HFF-Myc (cell line): ENCODE measurements at regions not wholly inside any gene's neighbourhood (a gene's known extent, or its start where the extent isn't known, plus 50 kb on each side); places are given as distances from the start of the nearest gene placed in this dataset.
"Not testable (repeated sequence)": the region's sequence is repeated elsewhere in the genome, so short reads cannot be mapped to it uniquely, and the experiment has no call there.

Experiments used
- DNase-seq: peaks from one replicate; pipeline ENCODE4 v3.0.0-alpha.2; 2011; ENCODE audit warnings: low read depth; ENCODE audit errors: extremely low read depth
- H3K4me3 ChIP-seq: replicated peaks from 2 replicates; pipeline ENCODE4 v1.5.1; 2011; ENCODE audit warnings: low read depth, mild to moderate bottlenecking, control low read depth, low read length
- TF ChIP-seq, protein P1 (sequence below): IDR thresholded peaks from 2 replicates; pipeline ENCODE4 v1.5.1; 2012; ENCODE audit warnings: mild to moderate bottlenecking, low read depth, low read length, control low read depth; ENCODE audit errors: missing control alignments

- DNase-seq, H3K4me3 ChIP-seq: not testable (repeated sequence)
Measured at GRCh38 chr17:20633268-20634059, 53.9 kb downstream of the CDRT15L2 start.

DNA sequence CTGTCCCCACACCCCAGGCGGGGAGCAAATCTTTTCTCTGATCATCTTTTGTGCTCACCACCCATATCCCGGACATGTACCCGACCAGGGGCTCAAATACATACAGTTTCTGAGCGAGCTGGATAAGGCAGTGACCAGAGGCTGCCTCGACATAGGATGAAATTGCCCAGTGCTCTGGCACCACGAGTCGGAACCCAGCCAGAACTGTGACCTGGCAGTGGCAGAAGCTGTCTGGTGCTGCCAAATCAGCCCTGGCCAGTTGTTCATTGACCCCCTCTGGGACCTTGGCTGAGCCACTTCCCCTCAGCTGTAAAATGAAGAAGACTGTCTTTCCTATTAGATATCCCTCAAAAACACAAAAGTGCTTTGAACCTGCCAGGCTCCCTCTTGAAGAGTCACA lies 60.6 kb downstream of the CDRT15L2 start:
- H3K4me3 ChIP-seq, DNase-seq: not testable (repeated sequence)

GRCh38 chr17:20646661-20647272 lies 67.2 kb downstream of the CDRT15L2 start:
- TF ChIP-seq, protein P1, sequence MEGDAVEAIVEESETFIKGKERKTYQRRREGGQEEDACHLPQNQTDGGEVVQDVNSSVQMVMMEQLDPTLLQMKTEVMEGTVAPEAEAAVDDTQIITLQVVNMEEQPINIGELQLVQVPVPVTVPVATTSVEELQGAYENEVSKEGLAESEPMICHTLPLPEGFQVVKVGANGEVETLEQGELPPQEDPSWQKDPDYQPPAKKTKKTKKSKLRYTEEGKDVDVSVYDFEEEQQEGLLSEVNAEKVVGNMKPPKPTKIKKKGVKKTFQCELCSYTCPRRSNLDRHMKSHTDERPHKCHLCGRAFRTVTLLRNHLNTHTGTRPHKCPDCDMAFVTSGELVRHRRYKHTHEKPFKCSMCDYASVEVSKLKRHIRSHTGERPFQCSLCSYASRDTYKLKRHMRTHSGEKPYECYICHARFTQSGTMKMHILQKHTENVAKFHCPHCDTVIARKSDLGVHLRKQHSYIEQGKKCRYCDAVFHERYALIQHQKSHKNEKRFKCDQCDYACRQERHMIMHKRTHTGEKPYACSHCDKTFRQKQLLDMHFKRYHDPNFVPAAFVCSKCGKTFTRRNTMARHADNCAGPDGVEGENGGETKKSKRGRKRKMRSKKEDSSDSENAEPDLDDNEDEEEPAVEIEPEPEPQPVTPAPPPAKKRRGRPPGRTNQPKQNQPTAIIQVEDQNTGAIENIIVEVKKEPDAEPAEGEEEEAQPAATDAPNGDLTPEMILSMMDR, result peak; percentile 22
- DNase-seq, H3K4me3 ChIP-seq: not testable (repeated sequence)

DNA sequence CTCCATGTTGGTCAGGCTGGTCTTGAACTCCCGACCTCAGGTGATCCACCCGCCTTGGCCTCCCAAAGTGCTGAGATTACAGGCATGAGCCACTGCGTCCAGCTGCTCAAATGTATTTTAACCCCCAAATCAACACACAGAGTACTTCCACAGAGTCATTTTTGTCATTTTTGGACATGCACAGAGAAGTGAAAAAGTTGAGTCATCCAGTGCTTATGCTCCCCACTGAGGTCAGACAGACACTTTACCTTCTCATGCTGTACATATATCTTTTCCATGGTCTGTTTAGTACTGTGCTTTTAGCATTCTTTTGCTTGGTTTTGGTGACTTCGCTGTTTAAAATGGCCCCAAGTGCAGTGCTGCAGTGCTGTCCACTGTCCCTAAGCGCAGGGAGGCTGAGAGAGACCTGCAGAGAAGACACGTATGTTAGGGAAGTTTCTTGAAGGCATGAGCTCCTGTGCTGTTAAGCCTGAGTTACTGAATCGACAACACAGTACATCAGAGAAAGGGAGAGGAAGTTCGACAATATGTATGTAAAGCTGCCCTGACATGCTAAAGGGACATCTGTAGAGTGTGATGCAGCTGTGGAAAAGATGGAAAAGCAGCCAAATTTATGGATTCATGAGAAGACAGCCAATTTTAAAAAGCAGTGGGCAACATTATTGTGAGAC lies 69.7 kb downstream of the CDRT15L2 start:
- DNase-seq, H3K4me3 ChIP-seq: not testable (repeated sequence)

GRCh38 chr17:20651022-20651421 lies 71.5 kb downstream of the CDRT15L2 start:
- not testable (repeated sequence) for H3K4me3 ChIP-seq, DNase-seq

- DNase-seq, H3K4me3 ChIP-seq: not testable (repeated sequence)
Measured at GRCh38 chr17:20651736-20652135, 72.2 kb downstream of the CDRT15L2 start.

- DNase-seq, H3K4me3 ChIP-seq: not testable (repeated sequence)
Measured at GRCh38 chr17:20653391-20653790, 73.9 kb downstream of the CDRT15L2 start.

GRCh38 chr17:20654114-20654513 lies 74.6 kb downstream of the CDRT15L2 start:
- H3K4me3 ChIP-seq, DNase-seq: not testable (repeated sequence)

GRCh38 chr17:20654575-20654974 lies 75.1 kb downstream of the CDRT15L2 start:
- not testable (repeated sequence) for DNase-seq, H3K4me3 ChIP-seq

GRCh38 chr17:20665103-20665955 lies 85.8 kb downstream of the CDRT15L2 start:
- DNase-seq, H3K4me3 ChIP-seq: not testable (repeated sequence)

- H3K4me3 ChIP-seq, DNase-seq: not testable (repeated sequence)
Measured at GRCh38 chr17:20666689-20667088, 87.2 kb downstream of the CDRT15L2 start.

GRCh38 chr17:20667712-20668111 lies 88.2 kb downstream of the CDRT15L2 start:
- H3K4me3 ChIP-seq, DNase-seq: not testable (repeated sequence)

GRCh38 chr17:20668316-20668715 lies 88.8 kb downstream of the CDRT15L2 start:
- DNase-seq, H3K4me3 ChIP-seq: not testable (repeated sequence)

GRCh38 chr17:20668868-20669267 lies 89.3 kb downstream of the CDRT15L2 start:
- not testable (repeated sequence) for DNase-seq, H3K4me3 ChIP-seq

DNA sequence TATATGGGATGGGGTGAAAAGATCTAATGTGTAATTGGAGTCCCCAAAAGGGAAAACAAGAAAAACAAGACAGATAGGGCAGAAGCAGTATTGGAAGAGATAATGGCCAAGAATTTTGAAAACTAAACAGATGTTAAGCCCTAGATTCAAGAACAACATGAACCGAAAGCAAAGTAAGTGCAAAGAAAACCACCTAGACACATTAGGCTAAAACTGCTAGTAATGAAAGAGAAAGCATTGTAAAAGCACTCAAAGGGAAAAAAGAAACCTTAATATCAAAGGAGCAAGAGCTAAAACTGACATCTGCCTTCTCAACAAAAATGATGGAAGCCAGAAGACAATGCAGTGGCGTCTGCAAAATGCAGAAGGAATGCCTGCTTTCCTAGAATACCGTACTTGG lies 91.0 kb downstream of the CDRT15L2 start:
- H3K4me3 ChIP-seq, DNase-seq: not testable (repeated sequence)

DNA sequence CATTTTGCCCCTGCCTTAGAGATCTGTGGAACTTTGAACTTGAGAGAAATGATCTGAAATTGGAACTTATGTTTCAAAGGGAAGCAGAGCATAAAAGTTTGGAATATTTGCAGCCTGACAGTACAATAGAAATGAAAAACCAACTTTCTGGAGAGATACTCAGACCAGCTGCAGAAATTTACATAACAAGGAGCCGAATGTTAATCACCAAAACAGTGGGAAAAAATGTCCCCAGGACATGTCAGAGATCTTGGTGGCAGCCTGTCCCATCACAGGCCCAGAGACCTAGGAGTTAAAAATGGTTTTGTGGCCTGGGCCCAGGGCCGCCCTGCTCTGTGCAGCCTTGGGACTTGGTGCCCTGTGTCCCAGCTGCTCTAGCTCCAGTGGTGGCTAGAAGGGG lies 94.8 kb downstream of the CDRT15L2 start:
- H3K4me3 ChIP-seq, DNase-seq: not testable (repeated sequence)

DNA sequence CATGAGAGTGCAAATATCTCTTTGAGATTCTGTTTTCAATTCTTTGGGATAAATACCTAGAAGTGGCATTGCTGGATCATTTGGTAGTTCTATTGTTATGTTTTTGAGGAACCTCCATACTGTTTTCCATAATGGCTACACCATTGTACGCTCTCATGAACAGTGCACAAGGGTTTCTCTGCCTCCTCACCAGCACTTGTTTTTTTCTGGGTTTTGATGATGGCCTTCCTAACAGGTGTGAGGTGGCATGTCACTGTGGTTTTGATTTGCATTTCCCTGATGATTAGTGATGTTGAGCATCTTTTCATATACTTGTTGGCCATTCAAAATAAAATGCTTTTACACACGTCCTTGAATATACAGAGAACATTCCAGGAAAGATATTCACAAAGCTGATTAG lies 96.2 kb downstream of the CDRT15L2 start:
- not testable (repeated sequence) for DNase-seq

More for the DNA sequence above, 96.2 kb downstream of the CDRT15L2 start:
- not testable (repeated sequence) for H3K4me3 ChIP-seq
